NCI-H1436 treated with DMSO at 0.1 percent for 48 hours (cell line): ENCODE measurements at regions not wholly inside any gene's neighbourhood (a gene's known extent, or its start where the extent isn't known, plus 50 kb on each side); places are given as distances from the start of the nearest gene placed in this dataset.
"Not testable (repeated sequence)": the region's sequence is repeated elsewhere in the genome, so short reads cannot be mapped to it uniquely, and the experiment has no call there.

Source experiments
- DNase-seq: peaks from one replicate; lab custom pipeline; 2025; lab: John Stamatoyannopoulos, UW

DNA sequence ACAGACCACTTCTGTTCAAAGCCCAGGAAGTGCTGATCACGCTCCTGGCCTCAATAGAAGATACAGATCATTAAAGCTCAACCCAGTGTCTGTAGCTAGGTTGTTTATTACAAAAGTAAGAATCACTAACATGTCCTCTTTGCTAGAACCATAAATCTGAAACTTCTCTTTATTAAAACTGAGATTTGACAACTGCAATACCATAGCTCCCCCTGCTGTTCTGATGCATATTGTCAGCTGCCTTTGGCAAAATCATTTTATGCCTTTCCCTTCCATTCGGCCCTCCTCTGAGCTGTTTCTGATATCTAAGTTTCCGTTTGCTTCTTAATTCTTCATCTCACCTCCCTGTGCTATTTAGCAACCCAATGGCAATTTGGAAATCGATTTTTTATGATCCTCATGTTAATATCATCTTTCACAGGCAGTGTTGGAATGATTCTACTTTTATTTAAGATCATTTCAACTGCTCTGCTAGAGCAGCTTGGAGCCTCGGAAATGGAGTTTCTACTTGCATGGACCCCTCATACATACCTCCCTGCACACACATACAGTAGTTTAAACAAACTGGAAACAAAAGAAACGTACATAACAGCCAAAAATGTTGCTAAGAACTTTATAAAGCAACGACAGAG is 998.8 kb downstream of the MAT2B start:
- DNase-seq = no peak

DNA sequence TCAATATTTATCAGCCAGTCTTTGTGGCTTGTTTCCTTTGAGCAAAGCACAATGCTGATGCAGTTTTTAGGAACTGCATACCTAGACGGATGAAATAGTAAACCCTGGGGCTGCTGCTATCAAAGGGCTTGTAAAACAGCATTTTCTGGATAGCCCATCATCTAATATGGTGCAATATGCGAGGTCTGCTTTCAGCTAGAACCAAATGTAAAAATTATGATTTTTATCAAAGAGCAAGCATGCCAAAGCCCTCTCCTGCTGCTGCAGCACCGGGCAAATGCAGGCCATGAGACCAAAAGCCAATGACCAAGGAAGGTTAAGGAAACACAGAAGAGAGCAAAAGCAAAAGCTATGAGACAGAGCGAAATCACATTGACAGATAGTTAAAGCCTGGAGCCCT is 1000.4 kb downstream of the MAT2B start:
- no peak for DNase-seq

DNA sequence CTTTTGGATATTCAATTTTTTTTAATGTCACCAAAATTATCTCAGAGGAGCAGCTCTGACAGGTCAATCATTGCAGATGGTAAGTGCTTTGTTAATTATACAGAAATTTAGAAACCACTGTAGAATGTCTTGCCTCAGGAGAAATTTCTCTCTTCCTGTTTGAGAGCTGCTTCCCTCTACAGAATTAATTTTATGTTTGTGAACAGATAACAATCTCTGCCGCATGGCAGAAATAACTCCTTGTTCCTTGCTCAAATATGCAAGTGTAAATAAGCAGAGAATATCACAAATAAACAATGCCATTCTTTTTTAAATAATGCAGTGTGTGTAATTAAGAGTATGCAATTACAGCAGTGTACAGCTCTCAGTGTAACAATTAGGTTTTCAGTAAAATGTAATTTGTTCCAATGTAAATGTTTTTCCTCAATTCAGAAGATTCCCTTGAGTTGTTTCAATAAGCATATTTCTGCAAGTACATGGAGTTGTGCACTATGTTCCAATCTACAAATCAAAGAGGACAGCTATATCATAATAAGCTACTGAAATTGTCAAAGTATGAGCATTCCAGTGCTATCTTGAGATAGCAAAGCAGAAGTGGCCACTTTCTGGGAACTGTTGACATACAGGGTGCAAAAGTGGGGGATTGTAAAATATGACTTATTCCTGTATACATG is 1012.8 kb downstream of the MAT2B start:
- DNase-seq = no peak

DNA sequence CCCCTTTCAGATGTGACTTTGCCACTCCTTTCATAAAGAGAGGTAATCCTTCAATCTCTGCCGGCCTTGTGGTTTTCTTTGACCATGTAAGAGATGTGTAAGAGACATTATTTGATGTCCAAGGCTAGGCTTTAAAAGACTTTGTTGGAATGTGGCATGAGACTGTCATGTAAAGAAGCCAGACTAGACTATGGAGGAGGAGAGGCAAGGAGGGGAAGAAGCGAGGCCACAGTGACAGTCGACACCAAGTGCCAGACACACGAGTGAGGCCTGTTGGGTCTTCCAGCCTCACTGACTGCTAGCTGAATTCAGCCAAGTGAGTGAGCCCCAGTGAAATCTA is 1013.3 kb downstream of the MAT2B start:
- no peak for DNase-seq

DNA sequence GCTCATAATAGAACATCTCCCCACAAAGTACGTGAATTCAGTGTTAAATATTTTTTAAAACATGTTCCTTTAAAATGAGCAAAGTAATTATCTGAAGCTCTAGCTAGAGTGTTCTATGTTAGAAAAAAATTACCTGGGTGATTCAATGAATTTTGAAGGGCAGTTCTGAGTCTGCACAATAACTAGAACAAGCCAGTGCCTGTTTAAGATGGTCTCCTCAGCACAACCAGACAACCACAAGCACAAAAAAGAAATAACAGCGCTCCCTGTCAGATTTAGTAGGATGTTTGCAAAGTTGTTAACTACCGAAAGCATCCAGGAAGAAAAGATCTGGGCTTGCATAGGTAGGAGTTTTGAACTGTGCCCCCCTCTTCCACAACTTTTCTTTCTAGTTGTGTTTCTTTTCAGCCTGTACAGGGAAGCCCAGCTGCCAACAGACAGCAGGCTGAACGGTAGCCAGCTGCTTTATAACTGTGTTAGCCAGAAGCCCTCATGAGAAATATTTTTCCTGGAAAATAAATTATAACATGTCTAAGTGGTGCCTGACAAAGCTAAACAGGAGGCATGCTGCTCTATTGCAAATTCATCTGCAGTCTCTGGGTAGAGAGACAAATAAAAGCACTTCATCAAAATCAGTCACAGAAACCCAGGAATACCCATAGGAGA is 1026.9 kb downstream of the MAT2B start:
- no peak for DNase-seq

DNA sequence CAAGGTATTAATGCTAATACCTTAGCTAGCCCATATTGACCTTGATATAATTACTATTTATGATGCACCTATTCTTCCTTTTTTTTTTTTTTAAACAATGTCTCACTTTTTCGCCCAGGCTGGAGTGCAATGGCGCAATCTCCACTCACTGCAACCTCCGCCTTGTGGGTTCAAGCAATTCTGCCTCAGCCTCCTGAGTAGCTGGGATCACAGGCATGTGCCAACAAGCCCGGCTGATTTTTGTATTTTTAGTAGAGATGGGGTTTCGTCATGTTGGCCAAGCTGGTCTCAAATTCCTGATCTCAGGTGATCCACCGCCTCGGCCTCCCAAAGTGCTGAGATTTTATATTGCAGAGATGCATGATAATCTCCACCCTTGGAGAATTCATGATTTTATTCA is 1028.0 kb downstream of the MAT2B start:
- not testable (repeated sequence) for DNase-seq

DNA sequence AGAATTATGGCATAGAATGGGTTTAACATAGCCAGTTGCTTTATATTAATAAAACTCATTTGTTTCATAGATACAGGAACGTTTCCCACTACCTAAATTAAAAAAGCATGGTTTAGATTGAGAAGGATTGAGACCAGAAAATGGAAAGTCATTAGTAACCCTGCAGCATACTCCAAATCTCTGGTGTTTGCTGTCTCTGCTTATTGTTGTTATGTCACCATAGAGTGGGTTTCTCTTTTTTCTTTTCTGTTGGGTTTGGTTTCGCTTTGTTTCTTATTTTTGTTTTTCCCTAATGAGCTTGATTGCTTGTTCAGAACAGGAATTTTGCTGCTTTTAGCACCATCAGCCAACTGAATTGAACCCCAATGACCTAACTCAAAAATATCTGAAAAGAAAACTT is 1034.8 kb downstream of the MAT2B start:
- no peak for DNase-seq

DNA sequence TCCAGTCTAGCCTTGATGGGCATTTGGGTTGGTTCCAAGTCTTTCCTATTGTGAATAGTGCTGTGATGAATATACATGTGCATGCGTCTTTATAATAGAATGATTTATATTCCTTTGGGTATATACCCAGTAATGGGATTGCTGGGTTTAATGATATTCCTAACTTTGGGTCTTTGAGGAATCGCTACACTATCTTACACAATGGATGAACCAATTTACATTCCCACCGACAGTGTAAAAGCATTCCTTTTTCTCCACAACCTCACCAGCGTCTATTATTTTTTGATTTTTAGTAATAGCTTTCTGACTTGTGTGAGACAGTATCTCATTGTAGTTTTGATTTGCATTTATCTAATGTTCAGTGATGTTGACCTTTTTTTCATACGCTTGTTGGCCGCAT is 1040.1 kb downstream of the MAT2B start:
- no peak for DNase-seq

DNA sequence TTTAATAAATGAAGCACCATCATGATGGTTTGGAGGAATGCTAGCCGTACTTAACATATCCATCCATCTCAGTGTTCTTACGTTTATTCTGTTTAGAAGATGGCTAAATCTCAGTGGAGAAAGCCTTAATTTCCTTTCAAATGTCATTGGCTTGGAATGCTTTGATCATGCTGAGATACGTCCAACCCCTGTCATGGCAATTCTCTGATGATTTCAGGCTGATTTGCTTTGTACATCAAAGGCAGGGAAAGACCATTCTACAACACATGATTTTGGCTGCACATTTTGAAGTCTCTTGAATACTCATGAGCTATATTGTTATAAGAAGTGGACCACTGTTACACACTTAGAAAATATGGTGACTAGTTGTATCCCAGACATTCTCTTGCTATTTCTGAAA is 1048.4 kb downstream of the MAT2B start:
- DNase-seq = no peak

DNA sequence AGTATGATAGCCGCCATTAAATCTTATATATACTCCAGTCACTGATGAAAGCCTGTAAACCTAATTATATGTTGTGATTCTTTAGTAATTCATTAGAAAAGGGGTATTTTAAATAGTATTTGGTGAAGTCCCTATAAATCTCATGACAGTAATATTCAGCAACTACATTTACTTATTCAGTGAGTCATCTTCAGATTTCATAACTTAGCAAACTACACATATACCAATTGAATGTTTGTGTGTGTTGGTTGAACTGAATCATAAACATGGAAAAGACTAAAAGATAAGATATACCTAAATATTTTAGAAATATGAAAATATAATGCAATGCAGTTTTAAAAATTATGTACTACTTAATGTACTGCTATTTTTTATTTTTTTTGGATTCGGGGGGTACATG is 1050.4 kb downstream of the MAT2B start:
- no peak for DNase-seq

DNA sequence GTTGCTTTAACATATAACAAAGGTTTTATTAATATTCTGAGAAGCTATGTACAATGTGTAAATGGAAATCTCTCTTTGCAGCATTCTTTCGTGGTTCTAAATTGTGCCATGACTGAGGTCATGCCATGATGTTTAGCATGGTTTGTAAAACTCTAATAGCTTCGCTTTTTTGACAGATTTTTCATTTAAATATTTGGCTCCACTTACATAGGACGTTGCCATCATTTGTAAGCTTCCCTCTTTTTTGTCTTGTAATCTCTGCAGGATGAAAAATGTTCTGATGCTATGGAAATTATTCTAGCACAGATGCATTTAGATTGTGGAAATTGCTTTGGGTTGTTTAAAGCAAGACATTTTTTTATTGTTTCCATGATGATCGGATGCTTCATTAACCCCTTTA is 1054.8 kb downstream of the MAT2B start:
- DNase-seq = no peak

DNA sequence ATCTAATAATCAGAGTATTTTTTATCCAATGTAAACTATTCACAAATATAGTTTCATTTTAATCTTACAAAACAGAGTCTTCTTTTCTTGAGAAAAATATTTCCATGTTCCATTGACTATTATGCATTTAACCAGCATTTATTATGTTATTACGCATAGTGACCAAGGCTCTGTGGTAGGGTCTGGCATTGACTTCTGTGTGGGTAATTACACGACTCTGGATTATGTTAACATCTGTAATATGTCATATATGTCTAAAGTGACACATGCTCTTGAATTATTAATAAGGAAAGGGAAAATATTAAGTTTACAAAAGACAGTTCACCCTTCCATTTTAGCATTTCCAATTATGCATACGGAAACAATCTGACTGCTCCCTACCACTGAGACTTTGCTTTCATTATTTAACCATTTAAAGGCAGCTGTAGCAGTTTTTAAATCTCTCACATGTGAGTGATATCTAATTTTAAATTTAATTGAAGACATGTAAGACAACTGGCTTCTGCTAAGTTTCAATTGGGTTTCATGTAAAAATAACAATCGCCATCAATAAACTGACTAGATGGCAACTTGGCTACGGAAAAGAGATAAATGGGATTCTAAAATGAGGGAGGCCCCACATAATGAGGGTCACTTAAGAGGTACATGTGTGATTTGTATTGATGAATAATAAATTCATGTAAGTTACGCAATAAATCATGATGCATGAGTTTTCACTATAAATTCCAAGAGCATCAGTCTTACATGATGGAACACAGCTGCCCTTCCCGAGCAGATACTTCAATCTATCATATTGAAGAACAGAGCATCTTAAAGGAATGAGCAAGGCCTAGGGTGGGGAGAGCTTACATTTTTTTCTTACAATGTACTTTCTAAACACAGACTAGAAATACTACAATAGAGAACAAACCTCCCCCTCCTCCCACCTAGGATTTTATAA is 1056.8 kb downstream of the MAT2B start:
- DNase-seq = no peak

DNA sequence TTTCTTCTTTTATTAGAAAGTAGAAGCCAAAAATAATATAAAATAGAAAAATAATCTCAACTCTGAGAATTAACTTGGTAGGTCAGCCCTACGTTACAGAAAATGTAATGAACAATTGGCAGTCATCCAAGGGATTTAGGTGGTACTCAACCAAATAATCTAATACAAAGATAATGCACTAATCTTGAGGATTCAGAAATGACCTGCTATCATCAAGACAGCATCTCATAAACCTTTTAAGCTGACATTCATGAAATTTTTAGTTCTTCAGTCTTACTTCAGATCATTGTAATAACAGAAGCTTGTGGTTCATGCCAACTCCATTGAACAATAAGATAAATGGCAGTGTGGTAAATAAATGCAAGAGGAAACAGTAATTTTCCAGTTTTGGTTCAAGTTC is 1058.0 kb downstream of the MAT2B start:
- DNase-seq = no peak

DNA sequence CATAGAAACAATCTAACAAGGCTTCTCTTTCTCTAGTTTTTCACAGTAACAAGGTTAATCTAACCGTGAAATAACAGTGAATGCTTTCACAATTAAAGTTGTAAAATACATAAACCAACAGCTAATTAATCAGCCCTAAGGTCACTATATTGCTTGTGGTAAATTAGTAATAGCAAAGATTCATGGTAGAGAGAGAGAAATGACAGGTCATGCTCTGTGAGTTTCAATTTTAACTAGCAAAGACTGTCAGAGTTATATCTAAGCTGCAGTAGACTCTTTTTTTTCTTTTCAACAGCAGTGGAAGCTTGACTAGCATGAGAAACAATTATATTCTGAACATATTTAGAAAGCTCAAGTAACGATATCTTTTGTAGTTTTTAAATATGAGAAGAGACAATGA is 1068.0 kb downstream of the MAT2B start:
- no peak for DNase-seq

DNA sequence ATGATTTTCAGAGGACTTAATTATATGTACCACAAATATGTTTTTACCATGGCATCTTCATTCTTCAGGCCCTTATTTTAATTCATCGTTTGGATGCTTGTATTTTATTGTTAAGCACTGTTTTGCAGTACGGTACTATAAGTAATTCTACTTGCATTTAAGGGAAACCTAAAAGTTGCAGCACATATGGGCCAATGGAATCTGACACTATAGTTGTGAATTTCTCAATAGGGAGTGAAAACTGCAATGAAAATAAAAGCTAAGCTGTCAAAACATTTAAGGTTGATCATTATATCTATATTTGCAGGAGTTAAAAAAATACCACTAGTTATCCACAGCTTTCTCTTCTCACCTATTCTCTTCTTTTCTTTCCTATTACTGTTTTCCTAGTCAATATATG is 1071.8 kb downstream of the MAT2B start:
- DNase-seq = no peak

DNA sequence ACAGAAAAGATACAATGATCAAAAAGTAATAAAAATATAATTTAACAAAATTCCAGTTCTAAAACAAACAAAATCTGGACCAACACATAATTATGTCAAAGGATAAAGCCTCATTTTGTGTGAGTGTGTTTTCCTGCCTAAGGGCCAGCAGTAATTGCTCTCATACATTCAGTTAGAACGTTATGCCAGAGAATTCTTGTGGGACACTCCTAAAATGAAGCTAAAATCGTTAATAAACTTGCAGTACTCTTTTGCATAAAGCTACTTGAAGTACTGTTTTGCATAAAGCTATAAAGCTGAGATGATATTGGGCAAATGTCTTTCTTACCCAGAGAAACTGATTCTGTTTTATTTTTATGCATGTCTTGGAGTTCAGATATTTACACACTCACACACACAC is 1072.3 kb downstream of the MAT2B start:
- DNase-seq = no peak

DNA sequence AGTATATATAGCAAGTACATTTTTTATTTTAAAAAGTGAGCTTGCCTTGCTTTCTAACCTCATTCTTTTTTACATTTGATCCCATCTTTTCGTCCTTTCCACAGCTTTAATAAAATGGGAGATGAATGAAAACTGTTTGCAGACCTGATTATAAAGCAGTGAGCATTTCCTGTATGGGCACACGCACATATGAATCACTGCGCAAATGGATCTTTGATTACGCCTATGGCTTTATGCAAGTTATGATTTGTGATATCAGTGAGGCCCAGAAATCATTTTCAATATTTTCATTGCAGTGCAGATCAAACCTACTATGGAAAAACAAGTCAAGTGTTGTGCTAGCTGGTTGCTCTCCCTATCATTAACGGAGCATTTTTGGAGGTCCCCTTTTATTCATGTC is 1073.0 kb downstream of the MAT2B start:
- no peak for DNase-seq

DNA sequence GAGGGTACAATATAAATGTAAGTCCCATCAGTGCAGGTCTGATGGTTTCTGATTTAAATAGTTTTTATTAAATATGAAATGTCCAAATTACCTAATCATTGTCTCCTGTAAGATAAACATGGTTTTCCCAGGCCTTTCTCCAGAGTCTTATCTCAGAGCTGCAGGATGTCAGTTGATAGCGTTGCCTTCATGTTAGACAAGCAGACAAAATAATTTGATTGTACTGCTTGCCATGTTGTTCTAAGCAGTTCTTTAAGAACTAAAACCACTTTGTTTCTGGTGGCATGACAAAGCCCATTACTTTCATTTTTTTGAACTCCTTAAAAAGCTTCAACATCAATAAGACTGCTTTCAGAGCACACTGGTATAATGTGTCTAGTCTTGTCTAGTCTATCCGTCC is 1073.5 kb downstream of the MAT2B start:
- DNase-seq = no peak

DNA sequence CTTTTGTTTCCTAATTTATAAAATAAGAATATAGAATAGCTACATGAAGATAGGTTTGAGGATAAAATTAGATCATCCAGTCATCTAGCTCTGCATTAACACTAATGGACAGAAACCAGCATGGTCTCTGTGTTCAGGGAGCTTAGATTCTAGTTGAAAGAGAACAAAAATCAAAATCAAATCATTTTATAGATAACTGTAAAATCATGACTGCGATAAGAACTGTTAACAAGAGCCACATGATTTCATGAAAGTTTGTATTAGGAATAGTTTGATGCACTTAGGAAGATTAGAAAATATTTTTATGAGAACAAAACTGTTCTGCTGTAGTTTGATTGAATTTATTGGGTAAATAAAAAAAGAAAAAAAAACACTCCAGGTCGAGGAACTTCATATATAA is 1074.7 kb downstream of the MAT2B start:
- DNase-seq = no peak

DNA sequence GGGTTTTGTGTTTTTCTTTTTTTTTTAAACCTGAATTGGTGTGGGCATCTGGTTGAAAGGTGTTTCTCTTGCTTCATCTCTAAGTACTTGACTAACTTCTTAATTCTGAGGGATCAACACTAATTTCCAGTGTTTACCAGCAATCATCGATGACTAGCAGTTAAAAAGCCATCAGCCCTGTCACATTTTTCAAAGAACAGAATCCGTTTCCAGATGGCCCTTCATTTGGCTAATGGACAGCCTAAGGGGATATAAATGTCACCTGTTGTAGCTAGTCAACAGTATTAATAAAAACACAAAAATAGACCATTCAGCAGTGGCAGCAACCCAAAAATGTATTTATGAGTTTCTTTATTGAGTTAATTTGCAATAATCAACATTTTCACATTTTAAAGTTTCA is 1076.5 kb downstream of the MAT2B start:
- no peak for DNase-seq

DNA sequence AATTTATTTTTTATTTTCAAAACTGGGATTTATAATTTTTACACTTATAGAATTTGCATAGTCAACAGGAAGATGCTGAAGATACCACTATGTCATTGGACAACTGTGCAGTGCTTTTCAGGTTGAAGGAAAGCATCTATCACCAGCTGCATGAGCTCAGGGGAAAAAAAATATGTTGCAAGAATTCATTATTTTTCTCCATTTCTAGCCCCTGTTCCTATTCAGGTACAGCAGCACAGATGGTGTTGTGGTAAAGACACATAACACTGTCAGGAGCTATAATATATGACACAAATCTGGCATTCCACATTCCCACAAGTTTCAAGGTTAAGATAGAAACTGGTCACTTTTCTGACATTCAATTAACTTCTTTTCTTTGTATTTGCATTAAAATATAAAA is 1088.6 kb downstream of the MAT2B start:
- no peak for DNase-seq

DNA sequence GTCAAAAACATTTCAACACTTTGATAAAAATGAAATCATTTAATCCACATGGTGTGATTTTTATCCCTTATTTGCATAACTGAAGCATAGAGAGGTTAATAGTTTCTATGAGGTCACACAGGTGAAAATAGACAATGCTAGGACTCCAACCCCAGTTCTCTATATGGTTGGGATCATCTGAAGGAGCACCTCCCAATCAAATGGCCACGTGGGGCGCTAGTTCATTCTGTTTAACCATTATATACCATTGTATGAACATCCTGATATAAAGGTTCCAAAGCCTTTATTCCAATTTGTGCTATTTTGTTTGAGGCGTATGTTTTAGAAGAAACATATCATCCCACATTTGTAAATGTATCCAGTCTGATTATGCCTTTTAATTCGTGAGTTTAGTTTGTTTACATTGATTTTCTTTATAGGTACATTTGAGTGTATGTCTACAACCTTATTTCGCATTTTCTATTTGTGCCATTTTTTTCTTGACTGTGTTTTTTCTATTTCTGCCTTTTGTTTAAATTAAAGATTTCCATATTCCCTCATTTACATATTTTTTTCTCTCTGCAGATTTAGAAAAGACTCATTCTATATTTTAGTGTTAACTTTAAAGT is 1092.0 kb downstream of the MAT2B start:
- no peak for DNase-seq
